Germinal center (tissue), 1 donor: ENCODE measurements at regions not wholly inside any gene's neighbourhood (a gene's known extent, or its start where the extent isn't known, plus 50 kb on each side); places are given as distances from the start of the nearest gene placed in this dataset.
"Not testable (repeated sequence)": the region's sequence is repeated elsewhere in the genome, so short reads cannot be mapped to it uniquely, and the experiment has no call there.

Experiments used
- DNase-seq: peaks from one replicate; pipeline ENCODE4 v3.0.0; 2012; ENCODE audit warnings: mixed read lengths, low spot score

- DNase-seq = no peak
Observed at GRCh38 chr22:22120160-22120559, 124.4 kb upstream of the VPREB1 start.

GRCh38 chr22:22118987-22119386 lies 125.6 kb upstream of the VPREB1 start:
- no peak for DNase-seq

- not testable (repeated sequence) for DNase-seq
Observed at GRCh38 chr22:22117864-22118544, 126.6 kb upstream of the VPREB1 start.

- DNase-seq = not testable (repeated sequence)
Observed at GRCh38 chr22:22116997-22117770, 127.4 kb upstream of the VPREB1 start.

GRCh38 chr22:22113701-22114100 lies 130.9 kb upstream of the VPREB1 start:
- DNase-seq = no peak

- DNase-seq = no peak
Observed at GRCh38 chr22:22112533-22113294, 130.1 kb upstream of the TOP3B start.

- no peak for DNase-seq
Observed at GRCh38 chr22:22111983-22112382, 129.4 kb upstream of the TOP3B start.

- peak; percentile 47 for DNase-seq
Observed at GRCh38 chr22:22111267-22111751, 128.7 kb upstream of the TOP3B start.

- peak; percentile 91 for DNase-seq
Observed at GRCh38 chr22:22110548-22111266, 128.1 kb upstream of the TOP3B start.

- DNase-seq = no peak
Observed at GRCh38 chr22:22109693-22110466, 127.3 kb upstream of the TOP3B start.

- DNase-seq = no peak
Observed at GRCh38 chr22:22106855-22107254, 124.3 kb upstream of the TOP3B start.

GRCh38 chr22:22105364-22105763 lies 122.8 kb upstream of the TOP3B start:
- DNase-seq = no peak

GRCh38 chr22:22103078-22103875 lies 120.7 kb upstream of the TOP3B start:
- peak; percentile 33 for DNase-seq

- peak; percentile 43 for DNase-seq
Observed at GRCh38 chr22:22099833-22100812, 117.5 kb upstream of the TOP3B start.

- DNase-seq = peak; percentile 56
Observed at GRCh38 chr22:22099194-22099486, 116.6 kb upstream of the TOP3B start.

GRCh38 chr22:22098457-22099193 lies 116.0 kb upstream of the TOP3B start:
- peak; percentile 57 for DNase-seq

- DNase-seq = no peak
Observed at GRCh38 chr22:22097727-22098228, 115.2 kb upstream of the TOP3B start.

GRCh38 chr22:22094921-22095320 lies 112.3 kb upstream of the TOP3B start:
- DNase-seq = no peak
